ENCODE measurements at regions not wholly inside any gene's neighbourhood (a gene's known extent, or its start where the extent isn't known, plus 50 kb on each side); places are given as distances from the start of the nearest gene placed in this dataset.
"Not testable (repeated sequence)": the region's sequence is repeated elsewhere in the genome, so short reads cannot be mapped to it uniquely, and the experiment has no call there.

DNA sequence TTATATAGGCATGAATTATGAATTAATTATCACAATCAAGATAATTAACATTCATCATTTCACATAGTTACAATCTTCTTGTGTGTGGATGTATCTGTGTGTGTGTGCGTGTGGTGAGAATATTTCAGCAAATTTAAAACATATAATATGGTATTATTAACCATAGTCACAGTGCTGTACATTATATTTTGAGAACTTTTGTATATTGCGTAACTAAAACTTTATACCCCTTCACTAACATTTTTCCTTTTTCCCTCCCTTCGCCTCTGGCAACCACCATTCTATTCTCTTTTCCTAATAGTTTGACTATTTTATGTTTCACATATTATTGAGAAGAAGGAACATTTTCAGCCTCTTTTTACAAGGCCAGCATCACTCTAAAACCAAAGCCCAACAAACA is 176.8 kb downstream of the HTR1B start:
- no peak for DNase-seq (ENCODE audit: low spot score in 2 of 2)
- Histone ChIP-seq H3K36me3 (no peaks in the 10 kb centered on the region), H3K4me1 (no peaks in the 10 kb centered on the region), H3K27ac (no peak overlapping the region), H3K9me3 (peaks cover 0 to 6% (median 0%) of the 10 kb centered on the region in 4 donors), H3K27me3 (no peaks in the 10 kb centered on the region), H3K4me3 (no peak overlapping the region)
- TF ChIP-seq, protein P1, sequence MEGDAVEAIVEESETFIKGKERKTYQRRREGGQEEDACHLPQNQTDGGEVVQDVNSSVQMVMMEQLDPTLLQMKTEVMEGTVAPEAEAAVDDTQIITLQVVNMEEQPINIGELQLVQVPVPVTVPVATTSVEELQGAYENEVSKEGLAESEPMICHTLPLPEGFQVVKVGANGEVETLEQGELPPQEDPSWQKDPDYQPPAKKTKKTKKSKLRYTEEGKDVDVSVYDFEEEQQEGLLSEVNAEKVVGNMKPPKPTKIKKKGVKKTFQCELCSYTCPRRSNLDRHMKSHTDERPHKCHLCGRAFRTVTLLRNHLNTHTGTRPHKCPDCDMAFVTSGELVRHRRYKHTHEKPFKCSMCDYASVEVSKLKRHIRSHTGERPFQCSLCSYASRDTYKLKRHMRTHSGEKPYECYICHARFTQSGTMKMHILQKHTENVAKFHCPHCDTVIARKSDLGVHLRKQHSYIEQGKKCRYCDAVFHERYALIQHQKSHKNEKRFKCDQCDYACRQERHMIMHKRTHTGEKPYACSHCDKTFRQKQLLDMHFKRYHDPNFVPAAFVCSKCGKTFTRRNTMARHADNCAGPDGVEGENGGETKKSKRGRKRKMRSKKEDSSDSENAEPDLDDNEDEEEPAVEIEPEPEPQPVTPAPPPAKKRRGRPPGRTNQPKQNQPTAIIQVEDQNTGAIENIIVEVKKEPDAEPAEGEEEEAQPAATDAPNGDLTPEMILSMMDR (IDR thresholded peaks at IDR 0.05), result no peak
- TF ChIP-seq POLR2A (IDR thresholded peaks at IDR 0.05), result no peak
- TF ChIP-seq EP300 (IDR thresholded peaks at IDR 0.05), result no peak
- WGBS, 2 donors, result 94% methylated on average over 3 of the region's 3 CpGs

DNA sequence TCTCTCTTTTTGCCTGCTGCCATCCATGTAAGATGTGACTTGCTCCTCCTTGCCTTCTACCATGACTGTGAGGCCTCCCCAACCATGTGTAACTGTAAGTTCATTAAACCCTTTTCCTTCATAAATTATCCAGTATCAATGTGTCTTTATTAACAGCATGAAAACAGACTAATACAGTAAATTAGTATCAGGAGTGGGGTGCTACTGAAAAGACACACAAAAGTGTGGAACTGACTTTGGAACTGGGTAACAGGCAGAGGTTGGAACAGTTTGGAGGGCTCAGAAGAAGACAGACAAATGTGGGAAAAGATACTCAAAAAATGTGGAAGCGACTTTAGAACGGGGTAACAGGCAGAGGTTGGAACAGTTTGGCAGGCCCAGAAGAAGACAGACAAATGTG is 189.4 kb downstream of the HTR1B start:
- 93 to 98% methylated on average over 2 of the region's 2 CpGs for WGBS, 2 donors
- Histone ChIP-seq H3K36me3 (no peaks in the 10 kb centered on the region), H3K4me1 (no peaks in the 10 kb centered on the region), H3K27ac (no peak overlapping the region), H3K27me3 (no peaks in the 10 kb centered on the region), H3K4me3 (no peak overlapping the region), H3K9me3 (peaks cover 0 to 27% (median 4%) of the 10 kb centered on the region in 4 donors)
- TF ChIP-seq, protein P1 (IDR thresholded peaks at IDR 0.05), result no peak
- TF ChIP-seq POLR2A (IDR thresholded peaks at IDR 0.05) (no peak), EP300 (IDR thresholded peaks at IDR 0.05) (no peak)
- no peak for DNase-seq (ENCODE audit: low spot score in 2 of 2)

DNA sequence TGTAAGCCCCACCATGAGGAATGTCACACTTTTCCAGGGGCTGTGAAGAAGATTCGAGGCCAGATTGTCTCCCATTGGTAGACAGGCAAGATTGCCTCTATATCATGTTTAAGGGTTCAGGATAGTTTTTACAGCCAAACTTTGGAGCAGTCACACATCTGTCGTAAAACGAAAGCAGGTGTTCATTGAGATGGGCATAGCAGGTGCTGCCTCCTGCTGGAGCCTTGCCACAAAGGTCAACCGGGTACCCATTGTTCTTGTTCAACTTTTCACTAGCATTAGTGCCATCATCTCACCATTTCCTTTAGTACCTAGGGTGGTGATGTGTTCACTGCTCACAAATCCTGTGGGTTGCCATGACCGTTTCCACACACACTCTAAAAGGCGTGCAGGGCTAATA is 198.3 kb downstream of the HTR1B start:
- no peak for DNase-seq (ENCODE audit: low spot score in 2 of 2)
- no peak overlapping the region for H3K4me3 ChIP-seq
- H3K36me3 ChIP-seq, result no peaks in the 10 kb centered on the region
- H3K27me3 ChIP-seq, result no peaks in the 10 kb centered on the region
- H3K27ac ChIP-seq, result no peak overlapping the region
- H3K9me3 ChIP-seq, result no peaks in the 10 kb centered on the region
- TF ChIP-seq POLR2A (IDR thresholded peaks at IDR 0.05) (no peak), EP300 (IDR thresholded peaks at IDR 0.05) (no peak)
- WGBS, 2 donors, result 89 to 91% methylated on average over 6 of the region's 6 CpGs
- no peaks in the 10 kb centered on the region for H3K4me1 ChIP-seq

DNA sequence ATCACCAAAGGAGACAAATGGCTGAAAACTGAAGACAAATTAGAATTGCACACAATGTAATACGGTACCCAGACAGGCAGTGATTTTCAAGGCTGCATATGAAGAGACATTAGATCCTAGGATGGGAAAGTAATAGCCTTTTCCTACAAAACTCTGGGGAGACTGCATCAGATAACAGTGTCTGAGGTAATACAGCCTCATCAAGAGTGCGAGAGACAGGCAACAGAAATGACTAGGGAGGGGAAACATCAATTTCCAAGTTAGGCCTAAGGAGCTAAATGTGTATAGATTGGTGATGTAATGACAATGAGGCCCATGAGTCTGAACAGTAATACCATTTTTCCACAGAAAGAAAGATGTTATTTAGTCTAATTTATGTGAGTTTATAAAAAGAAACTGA is 200.3 kb downstream of the HTR1B start:
- Histone ChIP-seq H3K27me3 (no peaks in the 10 kb centered on the region), H3K4me3 (no peak overlapping the region), H3K4me1 (no peaks in the 10 kb centered on the region), H3K9me3 (peaks cover 0 to 5% (median 0%) of the 10 kb centered on the region in 4 donors), H3K36me3 (no peaks in the 10 kb centered on the region), H3K27ac (no peak overlapping the region)
- 51 to 53% methylated on average over 2 of the region's 2 CpGs for WGBS, 2 donors
- TF ChIP-seq, protein P1 (IDR thresholded peaks at IDR 0.05), result no peak
- TF ChIP-seq EP300 (IDR thresholded peaks at IDR 0.05) (no peak), POLR2A (IDR thresholded peaks at IDR 0.05) (no peak)
- no peak for DNase-seq (ENCODE audit: low spot score in 2 of 2)

DNA sequence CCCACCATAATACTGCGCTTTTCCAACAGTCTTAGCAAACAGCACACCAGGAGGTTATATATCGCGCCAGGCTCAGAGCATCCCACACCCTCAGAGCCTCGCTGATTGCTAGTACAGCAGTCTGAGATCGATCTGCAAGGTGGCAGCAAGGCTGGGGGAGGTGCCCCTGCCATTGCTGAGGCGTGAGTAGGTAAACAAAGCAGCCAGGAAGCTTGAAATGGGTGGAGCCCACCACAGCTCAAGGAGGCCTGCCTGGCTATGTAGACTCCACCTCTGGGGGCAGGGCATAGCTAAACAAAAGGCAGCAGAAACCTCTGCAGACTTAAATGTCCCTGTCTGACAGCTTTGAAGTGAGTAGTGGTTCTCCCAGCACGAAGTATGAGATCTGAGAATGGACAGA is 211.5 kb downstream of the HTR1B start:
- not testable (repeated sequence) for H3K4me1 ChIP-seq; DNase-seq (ENCODE audit: low spot score in 2 of 2); H3K4me3 ChIP-seq; H3K36me3 ChIP-seq; H3K27ac ChIP-seq; H3K27me3 ChIP-seq; H3K9me3 ChIP-seq
- WGBS, 2 donors, result 80 to 83% methylated on average over 6 to 7 of the region's 7 CpGs

DNA sequence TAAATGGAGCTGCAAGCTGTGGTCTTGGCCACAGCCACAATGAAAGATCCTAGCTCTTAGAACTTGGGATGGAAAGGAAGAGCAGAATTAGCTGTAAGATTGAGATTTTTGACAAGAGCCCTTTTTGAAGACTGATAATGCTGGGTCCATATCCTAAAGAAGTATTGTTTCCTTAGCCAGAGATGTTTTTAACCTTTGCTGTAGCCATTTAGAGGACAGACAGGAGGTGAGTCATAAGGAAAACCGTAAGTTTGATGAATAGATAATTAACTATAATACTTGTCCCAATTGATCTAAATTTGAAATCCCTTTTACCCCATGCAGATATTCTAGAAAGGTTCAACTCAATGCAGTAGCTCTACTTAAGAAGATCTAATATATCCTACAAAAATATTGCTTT is 213.7 kb downstream of the HTR1B start:
- no peak for TF ChIP-seq POLR2A (IDR thresholded peaks at IDR 0.05)
- TF ChIP-seq, protein P1 (IDR thresholded peaks at IDR 0.05), result no peak
- no peak for TF ChIP-seq EP300 (IDR thresholded peaks at IDR 0.05)
- 62 to 68% methylated on average over 1 of the region's 1 CpG for WGBS, 2 donors
- H3K27ac ChIP-seq, result no peak overlapping the region
- no peaks in the 10 kb centered on the region for H3K4me1 ChIP-seq
- no peaks in the 10 kb centered on the region for H3K36me3 ChIP-seq
- no peaks in the 10 kb centered on the region for H3K27me3 ChIP-seq
- H3K9me3 ChIP-seq, result no peaks in the 10 kb centered on the region
- H3K4me3 ChIP-seq, result no peak overlapping the region
- DNase-seq (ENCODE audit: low spot score in 2 of 2), result no peak
